PC-9 (cell line): ENCODE measurements at regions not wholly inside any gene's neighbourhood (a gene's known extent, or its start where the extent isn't known, plus 50 kb on each side); places are given as distances from the start of the nearest gene placed in this dataset.

ENCODE experiments used
- BruUV-seq: library from RNA; stranded (reverse); fragments of 400-500 nt; replicated peaks from 2 replicates; lab custom pipeline; 2021; lab: Mats Ljungman, UMichigan
- CTCF ChIA-PET: fragments of 300-600 bp; sonication (Branson Sonifier 250); formaldehyde crosslinking; loops from one replicate; lab custom pipeline; 2022; ENCODE audit warnings: antibody characterized with exemption; lab: Charles Lee
- POLR2A ChIA-PET: fragments of 300-600 bp; sonication (Branson Sonifier 250); formaldehyde crosslinking; loops from one replicate; lab custom pipeline; 2022; ENCODE audit warnings: antibody characterized with exemption; ENCODE audit not compliant: unreplicated experiment; lab: Charles Lee
- DNase-seq, 2 experiments: peaks; one replicate each; pipeline versions ENCODE4 v3.0.0 to v3.0.0-alpha.2; 2015 to 2022; ENCODE audit warnings: mixed read lengths in 1 of 2
- H2AFZ ChIP-seq: fragments of 200-600 bp; sonication (generic); 2 replicates; pipeline ENCODE4 v1.8.1; 2017; ENCODE audit warnings: antibody characterized with exemption
- H3F3A ChIP-seq: fragments of 200-600 bp; sonication (generic); 2 replicates; pipeline ENCODE4 v1.8.1; 2017; ENCODE audit warnings: antibody characterized with exemption, mild to moderate bottlenecking, low read depth; ENCODE audit not compliant: insufficient read depth
- H3K27ac ChIP-seq: fragments of 200-600 bp; sonication (generic); 2 replicates; pipeline ENCODE4 v1.6.1; 2016; ENCODE audit warnings: mixed run types
- H3K27me3 ChIP-seq: fragments of 200-600 bp; sonication (generic); 2 replicates; pipeline ENCODE4 v1.6.1; 2016; ENCODE audit warnings: low read depth, mixed run types; ENCODE audit not compliant: insufficient read depth
- H3K36me3 ChIP-seq: fragments of 200-600 bp; sonication (generic); 2 replicates; pipeline ENCODE4 v1.6.1; 2016; ENCODE audit warnings: low read depth, mixed run types
- H3K4me1 ChIP-seq: fragments of 200-600 bp; sonication (generic); replicated peaks from 2 replicates; pipeline ENCODE4 v1.6.1; 2016; ENCODE audit warnings: mixed run types; ENCODE audit not compliant: insufficient read depth
- H3K4me2 ChIP-seq: fragments of 200-600 bp; sonication (generic); 2 replicates; pipeline ENCODE4 v1.6.1; 2017; ENCODE audit warnings: mixed run types
- H3K4me3 ChIP-seq: fragments of 200-600 bp; sonication (generic); 2 replicates; pipeline ENCODE4 v1.6.1; 2016; ENCODE audit warnings: mixed run types
- H3K79me2 ChIP-seq: fragments of 200-600 bp; sonication (generic); 2 replicates; pipeline ENCODE4 v1.6.1; 2017; ENCODE audit warnings: low read depth, mixed run types
- H3K9me2 ChIP-seq: fragments of 200-600 bp; sonication (generic); 2 replicates; pipeline ENCODE4 v1.8.1; 2017; ENCODE audit warnings: mild to moderate bottlenecking; ENCODE audit not compliant: insufficient read depth
- H3K9me3 ChIP-seq: fragments of 200-600 bp; sonication (generic); 2 replicates; pipeline ENCODE4 v1.8.1; 2016; ENCODE audit warnings: low read depth; ENCODE audit not compliant: insufficient read depth
- H4K20me1 ChIP-seq: fragments of 200-600 bp; sonication (generic); 2 replicates; pipeline ENCODE4 v1.8.1; 2017; ENCODE audit not compliant: insufficient read depth
- EZH2 ChIP-seq: fragments of 200-600 bp; sonication (generic); IDR thresholded peaks from 2 replicates; pipeline ENCODE4 v1.8.0; 2017; ENCODE audit warnings: antibody characterized with exemption, low read depth
- intact Hi-C: fragments of 100-400 bp; cut with micrococcal nuclease; formaldehyde crosslinking; loops from one replicate; pipeline ENCODE4 v1.10.0; 2022; ENCODE audit not compliant: unreplicated experiment
- TF ChIP-seq, protein P1 (sequence below): fragments of 200-600 bp; sonication (generic); conservative IDR thresholded peaks from 2 replicates; pipeline ENCODE4 v1.6.1; 2017; ENCODE audit warnings: mixed run types, antibody characterized with exemption, mild to moderate bottlenecking, moderate library complexity

DNA sequence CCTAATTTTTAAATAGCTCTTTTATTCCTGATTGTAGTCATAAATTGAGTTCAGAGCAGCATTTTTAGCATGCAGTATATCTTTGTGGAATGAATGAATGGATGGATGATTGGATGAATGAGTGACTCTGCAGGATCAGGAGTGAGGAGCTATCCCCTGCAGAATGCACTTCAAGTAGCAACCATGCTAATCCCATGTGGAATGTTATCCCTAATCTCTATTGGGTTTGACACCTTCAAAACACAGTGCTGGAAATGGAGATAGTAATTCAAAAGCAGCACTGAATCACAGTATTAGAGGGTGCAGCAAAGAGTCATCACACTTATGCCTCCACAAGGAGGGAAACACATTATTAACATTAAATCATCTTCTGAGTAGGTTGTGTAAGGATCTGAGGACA is 501.9 kb downstream of the SHISA9 start:
- POLR2A ChIA-PET = no interaction called here
- H4K20me1 ChIP-seq = no peaks in the 10 kb centered on the region

DNA sequence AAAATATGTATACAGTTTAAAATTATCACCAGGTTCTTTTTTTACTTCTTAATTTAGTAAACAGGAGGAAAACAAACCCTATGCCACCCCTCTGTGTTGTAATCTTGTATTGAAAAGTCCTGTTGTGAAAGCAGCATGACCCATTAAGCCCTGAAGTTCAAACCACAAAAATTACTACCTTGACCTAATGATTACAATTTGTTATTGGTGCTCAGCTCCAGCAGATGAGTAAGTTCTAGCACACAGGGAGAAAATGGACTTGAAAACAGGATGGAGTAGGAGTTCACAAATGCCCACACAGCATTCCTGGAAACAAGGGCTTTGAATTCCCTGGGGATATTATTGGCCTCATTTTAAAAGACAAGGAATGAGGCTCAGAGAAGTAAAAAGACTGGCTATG is 505.8 kb upstream of the ERCC4 start:
- H3K27ac ChIP-seq = no peak overlapping the region
- H3K9me3 ChIP-seq = no peaks in the 10 kb centered on the region
- ChIA-PET CTCF (no interaction called here), POLR2A (no interaction called here)
- no peak overlapping the region for H3K4me3 ChIP-seq
- H3F3A ChIP-seq = no peaks in the 10 kb centered on the region
- no peak for DNase-seq
- no peak for TF ChIP-seq EZH2
- TF ChIP-seq, protein P1, sequence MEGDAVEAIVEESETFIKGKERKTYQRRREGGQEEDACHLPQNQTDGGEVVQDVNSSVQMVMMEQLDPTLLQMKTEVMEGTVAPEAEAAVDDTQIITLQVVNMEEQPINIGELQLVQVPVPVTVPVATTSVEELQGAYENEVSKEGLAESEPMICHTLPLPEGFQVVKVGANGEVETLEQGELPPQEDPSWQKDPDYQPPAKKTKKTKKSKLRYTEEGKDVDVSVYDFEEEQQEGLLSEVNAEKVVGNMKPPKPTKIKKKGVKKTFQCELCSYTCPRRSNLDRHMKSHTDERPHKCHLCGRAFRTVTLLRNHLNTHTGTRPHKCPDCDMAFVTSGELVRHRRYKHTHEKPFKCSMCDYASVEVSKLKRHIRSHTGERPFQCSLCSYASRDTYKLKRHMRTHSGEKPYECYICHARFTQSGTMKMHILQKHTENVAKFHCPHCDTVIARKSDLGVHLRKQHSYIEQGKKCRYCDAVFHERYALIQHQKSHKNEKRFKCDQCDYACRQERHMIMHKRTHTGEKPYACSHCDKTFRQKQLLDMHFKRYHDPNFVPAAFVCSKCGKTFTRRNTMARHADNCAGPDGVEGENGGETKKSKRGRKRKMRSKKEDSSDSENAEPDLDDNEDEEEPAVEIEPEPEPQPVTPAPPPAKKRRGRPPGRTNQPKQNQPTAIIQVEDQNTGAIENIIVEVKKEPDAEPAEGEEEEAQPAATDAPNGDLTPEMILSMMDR = no peak
- intact Hi-C loops = no loop called here
- H4K20me1 ChIP-seq = 0 out of 2 replicates have a peak, but pooled peaks cover 3% of the 10 kb centered on the region
- no peaks in the 10 kb centered on the region for H3K4me1 ChIP-seq
- H3K4me2 ChIP-seq = no peak overlapping the region
- BruUV-seq = no TSS peak
- H2AFZ ChIP-seq = no peak overlapping the region
- H3K79me2 ChIP-seq = no peaks in the 10 kb centered on the region
- no peaks in the 10 kb centered on the region for H3K27me3 ChIP-seq
- no peaks in the 10 kb centered on the region for H3K36me3 ChIP-seq
- H3K9me2 ChIP-seq = no peaks in the 10 kb centered on the region

More for the DNA sequence above, 501.9 kb downstream of the SHISA9 start:
- H3K9me3 ChIP-seq = no peaks in the 10 kb centered on the region
- no TSS peak for BruUV-seq
- no peaks in the 10 kb centered on the region for H3K27me3 ChIP-seq
- no peak for DNase-seq
- H3K79me2 ChIP-seq = no peaks in the 10 kb centered on the region
- no peak overlapping the region for H3K4me2 ChIP-seq
- H3K9me2 ChIP-seq = no peaks in the 10 kb centered on the region
- CTCF ChIA-PET = no interaction called here
- no peak overlapping the region for H3K4me3 ChIP-seq
- TF ChIP-seq, protein P1 = no peak
- TF ChIP-seq EZH2 = no peak
- H3K27ac ChIP-seq = no peak overlapping the region
- H3K36me3 ChIP-seq = no peaks in the 10 kb centered on the region
- H2AFZ ChIP-seq = no peak overlapping the region
- H3K4me1 ChIP-seq = no peaks in the 10 kb centered on the region
- H3F3A ChIP-seq = no peaks in the 10 kb centered on the region
- intact Hi-C loops = no loop called here

DNA sequence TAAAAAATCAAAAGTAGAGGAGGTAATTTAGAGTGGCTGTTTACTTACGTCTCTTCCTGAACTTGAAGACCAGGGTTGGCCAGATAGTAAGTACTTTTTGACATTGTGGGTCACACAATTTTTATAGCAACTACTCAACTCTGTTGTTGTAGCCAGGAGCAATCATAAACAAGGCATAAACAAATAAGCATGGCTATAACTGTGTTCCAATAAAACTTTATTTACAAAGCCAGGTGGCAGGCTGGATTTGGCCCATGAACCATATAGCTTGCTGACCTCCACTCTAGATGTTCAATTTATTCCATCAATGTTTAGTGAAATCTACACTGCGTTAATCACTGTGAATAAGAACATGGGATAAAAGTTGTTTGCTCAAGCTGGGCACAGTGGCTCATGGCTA is 500.4 kb upstream of the ERCC4 start:
- H3K9me2 ChIP-seq = no peaks in the 10 kb centered on the region
- H3K4me3 ChIP-seq = no peak overlapping the region
- H3F3A ChIP-seq = no peaks in the 10 kb centered on the region
- no peak for TF ChIP-seq EZH2
- TF ChIP-seq, protein P1 = no peak
- no peaks in the 10 kb centered on the region for H3K4me1 ChIP-seq
- no peak for DNase-seq
- H3K4me2 ChIP-seq = no peak overlapping the region
- H3K9me3 ChIP-seq = no peaks in the 10 kb centered on the region
- H3K27me3 ChIP-seq = no peaks in the 10 kb centered on the region
- intact Hi-C loops = no loop called here
- H3K79me2 ChIP-seq = no peaks in the 10 kb centered on the region
- POLR2A ChIA-PET = interaction anchor here (0.6 kb wide), 2 partner anchors 9 to 405 kb away, joined by 4 read pairs; no protein-coding TSS in a partner anchor
- CTCF ChIA-PET = no interaction called here
- H2AFZ ChIP-seq = no peak overlapping the region
- no peaks in the 10 kb centered on the region for H3K36me3 ChIP-seq
- H4K20me1 ChIP-seq = no peaks in the 10 kb centered on the region
- no TSS peak for BruUV-seq
- H3K27ac ChIP-seq = no peak overlapping the region
